OCI-LY7 (cell line): ENCODE measurements at regions not wholly inside any gene's neighbourhood (a gene's known extent, or its start where the extent isn't known, plus 50 kb on each side); places are given as distances from the start of the nearest gene placed in this dataset.

Experiments used
- BruUV-seq: library from RNA; stranded (reverse); fragments of 400-500 nt; replicated peaks from 2 replicates; lab custom pipeline; 2021; lab: Mats Ljungman, UMichigan
- CTCF ChIA-PET: fragments of 300-600 bp; sonication (Branson Sonifier 250); formaldehyde crosslinking; loops from one replicate; lab custom pipeline; 2022; ENCODE audit warnings: antibody characterized with exemption; ENCODE audit not compliant: unreplicated experiment; lab: Charles Lee
- POLR2A ChIA-PET: fragments of 300-600 bp; sonication (Branson Sonifier 250); formaldehyde crosslinking; loops from one replicate; lab custom pipeline; 2022; ENCODE audit warnings: antibody characterized with exemption; lab: Charles Lee
- DNase-seq: peaks from one replicate; pipeline ENCODE4 v3.0.0-alpha.2; 2015; ENCODE audit warnings: low spot score
- H2AFZ ChIP-seq: fragments of 200-600 bp; sonication (generic), shearing (Covaris generic); 2 replicates; pipeline ENCODE4 v1.6.1; 2014; ENCODE audit warnings: mild to moderate bottlenecking, antibody characterized with exemption, low read length, moderate library complexity
- H3K27ac ChIP-seq: fragments of 200-600 bp; sonication (generic); 2 replicates; pipeline ENCODE4 v1.5.1; 2014; ENCODE audit warnings: mixed run types, low read depth, mild to moderate bottlenecking, moderate library complexity, low read length, inconsistent platforms; ENCODE audit not compliant: poor library complexity, severe bottlenecking
- H3K36me3 ChIP-seq: fragments of 200-600 bp; sonication (generic); 2 replicates; pipeline ENCODE4 v1.6.1; 2014; ENCODE audit warnings: mild to moderate bottlenecking, antibody characterized with exemption, low read length, moderate library complexity, mixed read lengths; ENCODE audit not compliant: insufficient read depth
- H3K4me1 ChIP-seq: fragments of 200-600 bp; sonication (generic); 2 replicates; pipeline ENCODE4 v1.5.1; 2014; ENCODE audit warnings: mild to moderate bottlenecking, low read length; ENCODE audit not compliant: insufficient read depth, poor library complexity, severe bottlenecking
- H3K4me2 ChIP-seq: fragments of 200-600 bp; sonication (generic); 2 replicates; pipeline ENCODE4 v1.6.1; 2014; ENCODE audit warnings: mild to moderate bottlenecking, low read length
- H3K4me3 ChIP-seq: fragments of 200-600 bp; sonication (generic); 2 replicates; pipeline ENCODE4 v1.5.1; 2014; ENCODE audit warnings: mild to moderate bottlenecking, low read depth, low read length; ENCODE audit not compliant: poor library complexity, severe bottlenecking
- H3K79me2 ChIP-seq: fragments of 200-600 bp; sonication (generic); 2 replicates; pipeline ENCODE4 v1.6.1; 2016; ENCODE audit warnings: low read depth, mild to moderate bottlenecking, low read length, moderate library complexity, mixed read lengths; ENCODE audit not compliant: insufficient read depth
- H3K9me2 ChIP-seq: fragments of 200-600 bp; sonication (generic); 2 replicates; pipeline ENCODE4 v1.6.1; 2016; ENCODE audit warnings: mild to moderate bottlenecking, low read length, mixed read lengths; ENCODE audit not compliant: insufficient read depth
- H3K9me3 ChIP-seq: fragments of 200-600 bp; sonication (generic); 2 replicates; pipeline ENCODE4 v1.6.1; 2014; ENCODE audit warnings: mild to moderate bottlenecking, mixed run types, low read length, mixed read lengths
- H4K20me1 ChIP-seq: fragments of 200-600 bp; sonication (generic); 2 replicates; pipeline ENCODE4 v1.6.1; 2014; ENCODE audit warnings: mild to moderate bottlenecking, antibody characterized with exemption, low read length, moderate library complexity, mixed read lengths; ENCODE audit not compliant: insufficient read depth
- CTCF ChIP-seq: fragments of 200-600 bp; sonication (generic); conservative IDR thresholded peaks from 2 replicates; pipeline ENCODE4 v1.5.1; 2014; ENCODE audit warnings: mild to moderate bottlenecking, antibody characterized with exemption, low read length, moderate library complexity, mixed read lengths
- EZH2phosphoT487 ChIP-seq: fragments of 200-600 bp; sonication (generic); IDR thresholded peaks from 2 replicates; pipeline ENCODE4 v1.6.1; 2018; ENCODE audit warnings: low read depth, borderline replicate concordance, mild to moderate bottlenecking, mixed run types, antibody characterized with exemption, low read length, moderate library complexity, mixed read lengths
- intact Hi-C: fragments of 100-400 bp; cut with micrococcal nuclease; formaldehyde crosslinking; loops from one replicate; pipeline ENCODE4 v1.10.0; 2022; ENCODE audit not compliant: unreplicated experiment

GRCh38 chr22:49575703-49576081 lies 252.0 kb downstream of the BRD1 start:
- DNase-seq, result no peak
- TF ChIP-seq EZH2phosphoT487 (no peak), CTCF (no peak)
- no peaks in the 10 kb centered on the region for H3K4me1 ChIP-seq
- BruUV-seq, result no TSS peak
- H3K9me3 ChIP-seq, result peaks cover 9% of the 10 kb centered on the region; the same call in 1 of the 2 replicates
- ChIA-PET CTCF (no interaction called here), POLR2A (no interaction called here)
- H3K79me2 ChIP-seq, result no peaks in the 10 kb centered on the region
- no peak overlapping the region for H3K4me3 ChIP-seq
- no peaks in the 10 kb centered on the region for H3K9me2 ChIP-seq
- no peak overlapping the region for H2AFZ ChIP-seq
- H3K36me3 ChIP-seq, result no peaks in the 10 kb centered on the region
- H3K27ac ChIP-seq, result no peak overlapping the region
- H4K20me1 ChIP-seq, result no peaks in the 10 kb centered on the region
- H3K4me2 ChIP-seq, result no peak overlapping the region
- intact Hi-C loops, result no loop called here

GRCh38 chr22:49574881-49575702 lies 252.6 kb downstream of the BRD1 start:
- Histone ChIP-seq H3K27ac (no peak overlapping the region), H3K9me2 (no peaks in the 10 kb centered on the region), H3K4me3 (no peak overlapping the region), H4K20me1 (no peaks in the 10 kb centered on the region), H3K9me3 (peaks cover 3% of the 10 kb centered on the region; the same call in 1 of the 2 replicates), H3K4me2 (no peak overlapping the region), H3K79me2 (no peaks in the 10 kb centered on the region), H2AFZ (no peak overlapping the region), H3K4me1 (no peaks in the 10 kb centered on the region), H3K36me3 (no peaks in the 10 kb centered on the region)
- ChIA-PET CTCF (no interaction called here), POLR2A (no interaction called here)
- intact Hi-C loops, result no loop called here
- no peak for DNase-seq
- BruUV-seq, result no TSS peak
- TF ChIP-seq EZH2phosphoT487, result no peak
- no peak for TF ChIP-seq CTCF

- POLR2A ChIA-PET, result no interaction called here
- Histone ChIP-seq H3K9me3 (no peaks in the 10 kb centered on the region), H2AFZ (no peak overlapping the region), H3K4me1 (no peaks in the 10 kb centered on the region), H3K36me3 (no peaks in the 10 kb centered on the region), H3K9me2 (no peaks in the 10 kb centered on the region), H3K4me3 (no peak overlapping the region), H4K20me1 (no peaks in the 10 kb centered on the region), H3K27ac (no peak overlapping the region), H3K79me2 (no peaks in the 10 kb centered on the region), H3K4me2 (no peak overlapping the region)
- CTCF ChIA-PET, result no interaction called here
- DNase-seq, result no peak
- BruUV-seq, result no TSS peak
- TF ChIP-seq EZH2phosphoT487 (no peak), CTCF (no peak)
- intact Hi-C loops, result no loop called here
Measured at GRCh38 chr22:49574205-49574880, 253.3 kb downstream of the BRD1 start.
